ENCODE measurements at regions not wholly inside any gene's neighbourhood (a gene's known extent, or its start where the extent isn't known, plus 50 kb on each side); places are given as distances from the start of the nearest gene placed in this dataset.

DNA sequence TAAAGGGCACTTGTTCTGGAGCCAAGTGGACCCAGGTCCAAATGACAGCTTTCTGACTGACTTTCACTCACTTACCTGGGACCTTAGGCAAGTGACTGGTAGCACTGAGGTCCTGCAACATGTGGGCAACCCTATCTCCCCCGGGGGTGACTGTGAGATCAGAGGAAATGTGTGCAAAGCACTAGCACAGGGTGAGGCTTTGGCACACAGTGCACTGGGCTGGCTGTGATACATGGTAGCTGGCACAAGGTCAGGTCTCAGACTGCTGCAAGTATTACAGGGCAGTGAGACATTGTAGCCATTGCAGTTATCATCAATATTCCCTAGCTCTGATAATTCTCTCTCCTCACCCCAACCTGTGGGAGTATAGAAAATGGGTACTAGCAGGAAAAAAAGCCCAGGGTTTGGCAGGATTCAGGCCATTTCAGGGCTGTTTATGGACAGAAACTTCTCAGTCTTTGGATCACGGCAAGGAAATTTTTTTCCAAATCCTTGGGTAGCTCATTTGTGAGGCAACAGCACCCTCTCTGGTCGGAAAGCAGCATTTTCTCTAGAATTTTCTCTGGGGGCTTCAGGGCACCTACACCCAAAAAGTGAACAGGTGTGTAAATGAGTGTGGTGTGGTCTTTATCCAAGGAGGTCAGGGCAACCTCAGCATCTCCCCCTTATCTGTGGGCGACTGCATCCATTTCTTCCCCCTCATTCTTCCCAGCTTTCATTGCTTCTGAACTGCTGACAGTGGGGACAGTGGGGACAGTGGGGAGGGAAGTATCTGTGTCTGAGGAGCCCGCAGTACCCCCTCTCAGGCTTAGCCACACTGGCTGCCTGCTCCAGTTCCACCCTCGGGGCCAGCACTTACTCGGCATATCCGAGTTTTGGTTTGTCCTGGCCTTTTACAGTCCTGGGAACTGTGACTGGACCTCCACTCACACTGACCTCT lies 148.7 kb upstream of the PHACTR3 start:
- no peak overlapping the region for H4K5ac ChIP-seq (ENCODE audit: insufficient read length, low read depth, low read length)
- H3K27me3 ChIP-seq (replicated peaks in 1 of 4; ENCODE audit: control insufficient read depth in 3 of 4, extremely low read depth in 1 of 4, insufficient read depth in 3 of 4, low read length in 3 of 4): no peaks in the 10 kb centered on the region
- no peak overlapping the region for H4K91ac ChIP-seq (replicated peaks; ENCODE audit: insufficient read length, low read length)
- no peak overlapping the region for H2BK5ac ChIP-seq (ENCODE audit: low read depth, low read length)
- H3K9ac ChIP-seq (replicated peaks in 1 of 4; ENCODE audit: extremely low read depth in 1 of 4, low read depth in 3 of 4, low read length in 3 of 4): no peak overlapping the region; a peak in 1 of 7 replicates
- H2BK20ac ChIP-seq (ENCODE audit: low read length): no peak overlapping the region
- H4K20me1 ChIP-seq (replicated peaks in 1 of 2; ENCODE audit: control insufficient read depth in 1 of 2, insufficient read depth in 2 of 2, low read length in 2 of 2): peaks cover 0 to under 1% of the 10 kb centered on the region in 2 experiments
- no peaks in the 10 kb centered on the region for H3K36me3 ChIP-seq (ENCODE audit: control insufficient read depth in 2 of 4, insufficient read depth in 4 of 4, low read length in 3 of 4)
- CTCF ChIA-PET (ENCODE audit: partially characterized antibody): interaction anchor here (0.6 to 6.7 kb wide), 66 partner anchors 8 to 1225 kb away, joined by 3 to 40 read pairs (median 3); partner anchors contain the start of gene GNAS
- H4K8ac ChIP-seq (ENCODE audit: extremely low read depth, insufficient read depth, low read length): no peak overlapping the region; the same call in 1 of the 2 replicates
- H3K23me2 ChIP-seq (ENCODE audit: low read depth, low read length): no peaks in the 10 kb centered on the region
- H3K23ac ChIP-seq (ENCODE audit: insufficient read length): no peak overlapping the region
- H3K4me2 ChIP-seq (ENCODE audit: insufficient read depth in 1 of 2, low read depth in 2 of 2, low read length in 2 of 2): no peak overlapping the region
- no peak overlapping the region for H2BK15ac ChIP-seq (ENCODE audit: low read length)
- no peak overlapping the region for H3K18ac ChIP-seq (ENCODE audit: extremely low read depth, low read length)
- no peak overlapping the region for H3K56ac ChIP-seq (replicated peaks; ENCODE audit: insufficient read length, low read depth, low read length)
- DNase-seq (ENCODE audit: low read depth in 1 of 2, low spot score in 2 of 2) (peak in 1 of 2 experiments; percentile 50), FAIRE-seq (peak; percentile 79)
- no peaks in the 10 kb centered on the region for H3K79me2 ChIP-seq (ENCODE audit: control insufficient read depth in 1 of 2, insufficient read depth in 2 of 2, low read length in 2 of 2)
- H3K27ac ChIP-seq (ENCODE audit: low read depth, low read length): no peak overlapping the region
- TF ChIP-seq, protein P1, sequence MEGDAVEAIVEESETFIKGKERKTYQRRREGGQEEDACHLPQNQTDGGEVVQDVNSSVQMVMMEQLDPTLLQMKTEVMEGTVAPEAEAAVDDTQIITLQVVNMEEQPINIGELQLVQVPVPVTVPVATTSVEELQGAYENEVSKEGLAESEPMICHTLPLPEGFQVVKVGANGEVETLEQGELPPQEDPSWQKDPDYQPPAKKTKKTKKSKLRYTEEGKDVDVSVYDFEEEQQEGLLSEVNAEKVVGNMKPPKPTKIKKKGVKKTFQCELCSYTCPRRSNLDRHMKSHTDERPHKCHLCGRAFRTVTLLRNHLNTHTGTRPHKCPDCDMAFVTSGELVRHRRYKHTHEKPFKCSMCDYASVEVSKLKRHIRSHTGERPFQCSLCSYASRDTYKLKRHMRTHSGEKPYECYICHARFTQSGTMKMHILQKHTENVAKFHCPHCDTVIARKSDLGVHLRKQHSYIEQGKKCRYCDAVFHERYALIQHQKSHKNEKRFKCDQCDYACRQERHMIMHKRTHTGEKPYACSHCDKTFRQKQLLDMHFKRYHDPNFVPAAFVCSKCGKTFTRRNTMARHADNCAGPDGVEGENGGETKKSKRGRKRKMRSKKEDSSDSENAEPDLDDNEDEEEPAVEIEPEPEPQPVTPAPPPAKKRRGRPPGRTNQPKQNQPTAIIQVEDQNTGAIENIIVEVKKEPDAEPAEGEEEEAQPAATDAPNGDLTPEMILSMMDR (IDR thresholded peaks at IDR 0.05; ENCODE audit: control extremely low read depth in 1 of 3, insufficient read depth in 1 of 3, low read depth in 1 of 3, low read length in 3 of 3): peak in 2 of 3 experiments; percentile 69 to 73; a peak in 3 of 4 replicates
- TF ChIP-seq TCF12 (IDR thresholded peaks at IDR 0.05; ENCODE audit: low read depth, low read length) (no peak), RAD21 (IDR thresholded peaks at IDR 0.05 in 1 of 2, conservative IDR thresholded peaks at IDR 0.05 in 1 of 2; ENCODE audit: low read depth in 2 of 2, low read length in 2 of 2) (peak; percentile 87 to 91)
- H3K4me1 ChIP-seq (replicated peaks in 1 of 4; ENCODE audit: control insufficient read depth in 3 of 4, insufficient read depth in 4 of 4, low read length in 3 of 4): no peaks in the 10 kb centered on the region; a peak in 3 of 7 replicates
- no peak overlapping the region for H2BK120ac ChIP-seq (replicated peaks; ENCODE audit: low read depth, low read length)
- no peak overlapping the region for H3K4ac ChIP-seq (replicated peaks; ENCODE audit: insufficient read length, low read depth, low read length)
- H3K9me3 ChIP-seq (ENCODE audit: insufficient read depth in 2 of 2, low read depth in 1 of 2, low read length in 1 of 2): no peaks in the 10 kb centered on the region
- H3K4me3 ChIP-seq (ENCODE audit: extremely low read depth in 1 of 4, insufficient read depth in 2 of 4, low read depth in 3 of 4, low read length in 4 of 4): no peak overlapping the region
- H3K79me1 ChIP-seq (ENCODE audit: low read depth, low read length): no peaks in the 10 kb centered on the region
- no peak overlapping the region for H2AK5ac ChIP-seq (ENCODE audit: low read depth, low read length)
- 62% methylated on average over 8 of the region's 8 CpGs; no CpG with 5 or more reads in 1 of the 2 experiments for WGBS, 2 experiments (ENCODE audit: extremely low coverage in 1 of 2, insufficient coverage in 1 of 2, insufficient read length in 1 of 2, insufficient replicate concordance in 2 of 2, low coverage in 1 of 2, low lambda C conversion rate in 2 of 2, missing lambda C conversion rate in 1 of 2)
- H2AFZ ChIP-seq (ENCODE audit: low read length): no peak overlapping the region; the same call in 1 of the 2 replicates
- POLR2A ChIA-PET (ENCODE audit: partially characterized antibody): no interaction called here
- no peak overlapping the region; the same call in 1 of the 2 replicates for H2BK12ac ChIP-seq (ENCODE audit: low read depth, low read length)
- H3K14ac ChIP-seq (ENCODE audit: insufficient read length): no peak overlapping the region
